ENCODE measurements at regions not wholly inside any gene's neighbourhood (a gene's known extent, or its start where the extent isn't known, plus 50 kb on each side); places are given as distances from the start of the nearest gene placed in this dataset.

GRCh38 chr6:15978426-15978825, 150.5 kb upstream of the MYLIP start:
- DNase-seq (ENCODE audit: low read depth) = no peak
- no peak for TF ChIP-seq CTCF (IDR thresholded peaks at IDR 0.05; ENCODE audit: control insufficient read depth, extremely low read depth, insufficient read depth)
- no peak overlapping the region for H3K4me3 ChIP-seq (ENCODE audit: low read depth, low read length)

- H3K4me3 ChIP-seq (ENCODE audit: low read depth, low read length) = no peak overlapping the region
- no peak for TF ChIP-seq CTCF (IDR thresholded peaks at IDR 0.05; ENCODE audit: control insufficient read depth, extremely low read depth, insufficient read depth)
- no peak for DNase-seq (ENCODE audit: low read depth)
Observed at GRCh38 chr6:15977050-15977449, 151.8 kb upstream of the MYLIP start.

- no peak for DNase-seq (ENCODE audit: low read depth)
- no peak overlapping the region for H3K4me3 ChIP-seq (ENCODE audit: low read depth, low read length)
- no peak for TF ChIP-seq CTCF (IDR thresholded peaks at IDR 0.05; ENCODE audit: control insufficient read depth, extremely low read depth, insufficient read depth)
Observed at GRCh38 chr6:15974817-15975216, 154.1 kb upstream of the MYLIP start.

- no peak for TF ChIP-seq CTCF (IDR thresholded peaks at IDR 0.05; ENCODE audit: control insufficient read depth, extremely low read depth, insufficient read depth)
- DNase-seq (ENCODE audit: low read depth) = no peak
Observed at GRCh38 chr6:15970517-15970916, 158.4 kb upstream of the MYLIP start.

GRCh38 chr6:15969236-15969778, 159.6 kb upstream of the MYLIP start:
- no peak overlapping the region for H3K4me3 ChIP-seq (ENCODE audit: low read depth, low read length)
- no peak for TF ChIP-seq CTCF (IDR thresholded peaks at IDR 0.05; ENCODE audit: control insufficient read depth, extremely low read depth, insufficient read depth)
- no peak for DNase-seq (ENCODE audit: low read depth)

More at GRCh38 chr6:15970517-15970916, 158.4 kb upstream of the MYLIP start:
- no peak overlapping the region for H3K4me3 ChIP-seq (ENCODE audit: low read depth, low read length)

- no peak for TF ChIP-seq CTCF (IDR thresholded peaks at IDR 0.05; ENCODE audit: control insufficient read depth, extremely low read depth, insufficient read depth)
- no peak overlapping the region for H3K4me3 ChIP-seq (ENCODE audit: low read depth, low read length)
- no peak for DNase-seq (ENCODE audit: low read depth)
Observed at GRCh38 chr6:15968519-15968918, 160.4 kb upstream of the MYLIP start.

GRCh38 chr6:15966000-15966520, 162.8 kb upstream of the MYLIP start:
- DNase-seq (ENCODE audit: low read depth) = no peak
- no peak for TF ChIP-seq CTCF (IDR thresholded peaks at IDR 0.05; ENCODE audit: control insufficient read depth, extremely low read depth, insufficient read depth)
- no peak overlapping the region for H3K4me3 ChIP-seq (ENCODE audit: low read depth, low read length)

All from LNCaP clone FGC (cell line).